Testis (tissue), 2 donors: ENCODE measurements at regions not wholly inside any gene's neighbourhood (a gene's known extent, or its start where the extent isn't known, plus 50 kb on each side); places are given as distances from the start of the nearest gene placed in this dataset.
"Not testable (repeated sequence)": the region's sequence is repeated elsewhere in the genome, so short reads cannot be mapped to it uniquely, and the experiment has no call there.

Experiments used
- CTCF ChIP-seq, 3 experiments: fragments of 450-650 bp in 2 of 3; fragments of 200-600 bp in 1 of 3; sonication (generic) in 1 of 3; IDR thresholded peaks; one replicate each; pipeline ENCODE4 v1.5.1; 2016 to 2019; ENCODE audit warnings: antibody characterized with exemption in 3 of 3, mild to moderate bottlenecking in 2 of 3, moderate library complexity in 1 of 3
- POLR2A ChIP-seq: fragments of 450-650 bp; IDR thresholded peaks from one replicate; pipeline ENCODE4 v1.6.1; 2017; ENCODE audit warnings: antibody characterized with exemption, mild to moderate bottlenecking, moderate library complexity

- not testable (repeated sequence) for TF ChIP-seq CTCF (IDR thresholded peaks at IDR 0.05); POLR2A
Observed at GRCh38 chr13:50547175-50547574, 296.3 kb downstream of the DLEU7 start.
